ENCODE measurements at regions not wholly inside any gene's neighbourhood (a gene's known extent, or its start where the extent isn't known, plus 50 kb on each side); places are given as distances from the start of the nearest gene placed in this dataset.

DNA sequence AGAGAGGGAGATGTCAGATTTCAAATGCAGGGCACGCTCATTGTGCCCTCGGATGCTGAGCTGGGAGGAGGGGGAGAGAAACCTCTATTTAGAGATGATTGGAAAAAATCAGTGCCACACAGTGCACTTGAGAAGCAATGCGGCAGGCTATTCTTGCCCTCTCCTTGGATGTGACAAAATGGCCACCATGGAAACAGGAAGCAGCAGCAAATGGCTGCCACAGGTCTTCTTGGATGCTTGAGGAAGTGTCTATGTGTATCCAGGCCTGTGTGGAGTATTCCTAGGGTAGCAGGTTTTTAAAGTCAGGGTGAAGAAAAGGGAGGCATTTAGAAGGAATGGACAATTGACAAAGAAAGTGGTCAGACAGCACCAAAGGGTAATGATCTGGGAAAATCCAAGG lies 340.1 kb upstream of the ZFHX3 start:
- DNase-seq, result no peak

DNA sequence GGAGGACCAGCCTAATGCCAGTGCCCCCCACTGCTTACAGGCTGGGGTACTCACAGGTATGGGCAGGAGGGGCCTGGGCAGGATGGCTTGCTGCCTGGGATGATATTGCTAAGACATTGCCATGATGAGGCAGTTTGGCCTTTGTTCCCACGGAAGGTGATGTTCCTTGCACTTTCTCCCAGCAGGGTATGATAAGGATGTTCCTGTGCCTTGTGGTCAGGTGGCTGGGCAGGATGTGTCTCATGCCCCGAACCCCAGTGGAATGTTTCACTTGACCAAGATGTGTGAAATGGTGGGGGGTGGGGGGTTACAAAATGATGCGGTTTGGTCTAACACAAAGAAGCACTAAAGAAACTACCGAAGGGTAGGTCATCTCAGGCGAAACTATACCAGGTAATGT lies 337.8 kb upstream of the ZFHX3 start:
- DNase-seq, result no peak

DNA sequence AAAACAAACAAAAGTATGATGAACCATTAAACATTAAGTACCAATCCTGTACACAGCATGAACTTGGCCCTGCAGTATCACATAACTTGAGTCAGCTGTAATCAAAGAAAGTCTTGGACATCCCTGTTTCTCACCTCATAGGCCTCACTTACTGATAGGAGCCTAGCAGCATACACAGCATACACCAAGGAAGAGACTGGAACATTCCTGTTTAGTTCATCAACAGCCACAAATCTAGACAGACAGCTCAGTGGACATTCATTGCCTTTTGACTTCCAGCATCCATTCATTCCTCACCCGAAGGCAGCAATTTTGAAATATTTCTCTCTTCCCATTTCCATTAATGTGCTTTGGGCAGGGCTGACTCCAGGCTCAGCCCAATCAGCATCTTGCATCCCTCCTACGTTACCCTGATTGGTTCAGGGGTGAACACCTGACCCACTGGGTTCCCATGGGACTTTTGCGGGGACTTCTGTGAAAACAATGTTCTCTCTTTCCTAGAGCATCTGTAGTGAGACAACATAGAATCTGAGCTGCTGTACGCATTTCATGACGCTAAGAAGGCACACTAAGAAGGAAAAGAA lies 336.7 kb upstream of the ZFHX3 start:
- no peak for DNase-seq

DNA sequence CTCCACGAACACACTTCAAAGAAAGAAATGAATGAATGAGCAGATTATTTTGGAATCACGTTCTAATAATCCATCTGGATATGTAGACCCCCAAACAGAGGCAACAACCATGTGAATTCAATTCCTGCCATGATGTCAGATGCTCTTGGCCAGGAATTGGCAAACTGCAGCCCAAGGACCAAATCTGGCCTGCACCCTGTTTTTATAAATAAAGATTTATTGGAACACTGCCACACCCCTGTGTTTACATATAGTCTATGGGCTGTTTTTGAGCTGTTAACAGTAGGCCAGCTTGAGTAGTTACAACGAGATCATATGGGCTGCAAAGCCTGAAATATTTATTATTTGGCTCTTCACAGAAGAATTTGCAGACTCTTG lies 336.0 kb upstream of the ZFHX3 start:
- no peak for DNase-seq

DNA sequence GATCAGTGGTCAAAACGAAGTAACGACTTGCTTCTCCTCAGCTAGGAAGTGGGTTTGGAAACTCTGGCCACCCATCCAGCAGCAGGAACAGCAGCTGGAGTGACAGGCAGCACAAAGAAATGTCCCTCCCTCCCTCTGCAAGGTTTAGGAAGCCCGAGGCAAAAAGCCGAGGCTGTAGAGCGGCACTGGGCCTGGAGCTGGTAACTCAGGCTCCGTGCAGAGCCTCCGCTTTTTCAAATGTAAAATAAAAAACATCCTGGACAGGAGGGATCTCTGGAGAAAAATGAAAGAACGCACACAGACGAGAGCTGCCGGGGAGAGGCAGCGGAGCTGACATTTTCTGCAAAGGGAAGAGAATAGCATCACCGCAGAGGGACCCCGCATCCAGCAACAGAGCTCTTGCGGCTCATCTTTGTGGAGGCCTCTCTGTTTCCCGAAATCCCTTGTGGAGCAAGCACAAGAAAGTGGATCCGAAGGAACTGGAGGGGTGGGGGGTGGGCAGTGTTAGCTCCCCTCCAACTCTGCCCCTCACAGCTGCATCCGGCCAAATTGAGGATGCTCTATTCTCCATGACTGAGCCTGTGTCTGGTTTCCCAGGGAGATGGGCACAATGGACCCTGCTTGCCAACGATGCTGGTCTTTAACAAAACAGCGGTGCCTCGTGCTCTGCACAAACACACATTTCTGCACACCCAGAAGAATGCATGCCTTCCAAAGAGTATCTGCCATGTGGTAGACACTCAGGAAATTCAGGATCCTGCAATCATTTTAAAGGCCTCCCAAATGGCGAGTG lies 335.5 kb upstream of the ZFHX3 start:
- no peak for DNase-seq

DNA sequence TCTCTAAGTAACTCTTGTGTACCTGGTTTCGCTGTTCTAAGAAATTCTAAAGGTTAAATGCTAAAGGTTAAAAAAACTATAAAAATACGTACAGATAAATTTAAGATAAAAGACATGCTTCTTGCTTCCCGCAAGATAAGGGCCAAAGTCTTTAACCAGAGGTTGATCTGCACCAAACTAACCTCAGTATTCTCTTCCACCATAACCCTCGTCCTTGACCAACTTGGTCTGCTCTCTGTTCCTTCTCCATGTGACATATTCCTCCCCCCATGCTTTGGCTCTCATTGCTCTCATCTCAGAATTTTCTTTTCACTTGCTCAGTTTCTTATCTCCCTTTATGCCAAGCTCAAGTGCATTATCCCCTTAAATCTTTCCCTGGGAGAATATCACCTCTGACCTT lies 330.5 kb upstream of the ZFHX3 start:
- no peak for DNase-seq

DNA sequence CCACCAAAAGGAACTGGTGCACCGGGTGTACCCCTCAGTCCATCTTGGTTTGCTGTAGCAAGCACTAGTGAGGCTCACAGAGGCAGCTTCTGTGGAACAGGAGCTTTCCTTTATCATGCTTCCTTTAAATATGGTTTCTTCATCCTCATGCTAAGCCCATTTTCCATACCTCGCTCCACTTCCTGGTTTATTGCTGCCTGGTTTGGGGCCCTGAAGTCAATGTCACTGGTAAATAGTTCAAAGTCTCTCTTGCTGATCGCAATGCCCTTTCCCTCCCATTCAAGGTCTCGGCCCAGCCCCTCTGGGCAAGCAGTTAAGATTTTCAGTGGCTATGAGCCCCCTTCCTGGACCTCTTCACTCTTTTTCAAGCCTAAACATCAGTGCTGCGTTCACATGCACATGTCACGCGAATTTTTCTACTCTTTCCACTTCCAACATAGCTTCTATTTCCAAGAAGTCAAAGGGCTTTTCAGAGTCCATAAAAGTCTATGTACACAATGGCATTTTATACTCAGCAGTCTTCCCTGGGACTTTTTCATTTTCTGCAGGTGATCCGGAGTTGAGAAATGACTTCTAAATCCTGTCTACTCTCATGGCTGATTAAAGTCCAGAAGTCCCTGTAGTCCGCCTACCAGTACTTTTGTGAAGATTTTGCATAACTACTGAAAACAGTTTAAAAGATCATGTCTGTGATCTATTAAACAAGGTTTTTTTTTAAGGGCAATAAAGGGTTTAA lies 323.8 kb upstream of the ZFHX3 start:
- DNase-seq, result no peak

DNA sequence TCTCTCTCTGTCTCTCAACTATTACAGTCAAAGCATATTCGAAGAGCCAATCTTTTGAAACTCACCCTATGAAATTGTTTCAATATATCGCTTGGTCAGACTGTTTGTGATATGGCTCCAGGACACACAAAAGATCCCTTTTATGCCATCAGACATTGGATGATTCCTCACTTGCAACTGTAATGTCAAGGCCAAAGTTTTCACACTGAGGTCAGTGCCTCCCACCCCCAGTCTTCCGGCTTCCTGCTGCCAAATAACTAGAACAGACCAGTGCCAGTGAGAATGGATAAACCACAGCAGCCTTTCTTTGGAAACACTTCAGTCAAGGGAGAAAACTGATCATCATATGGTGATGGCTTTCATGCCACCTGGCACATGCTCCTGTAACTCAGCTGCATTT lies 321.9 kb upstream of the ZFHX3 start:
- no peak for DNase-seq

DNA sequence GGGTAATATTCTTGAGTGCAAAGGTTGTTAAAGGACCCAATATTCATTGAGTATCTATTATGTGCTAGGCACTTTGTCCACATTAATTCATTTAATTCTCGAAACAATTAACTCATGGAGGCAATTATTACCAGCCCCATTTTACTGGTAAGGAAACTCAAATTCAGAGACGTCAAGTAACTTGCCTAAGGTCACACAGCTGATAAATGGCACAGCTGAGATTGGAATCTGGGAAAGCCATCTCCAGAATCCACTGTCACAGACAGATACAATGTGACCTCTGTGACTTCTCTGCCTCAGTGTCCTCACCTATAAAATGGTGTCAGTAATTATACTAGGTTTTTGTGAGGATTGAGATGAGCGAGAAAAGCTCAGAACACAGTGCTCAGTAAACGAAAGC lies 320.8 kb upstream of the ZFHX3 start:
- DNase-seq, result no peak

DNA sequence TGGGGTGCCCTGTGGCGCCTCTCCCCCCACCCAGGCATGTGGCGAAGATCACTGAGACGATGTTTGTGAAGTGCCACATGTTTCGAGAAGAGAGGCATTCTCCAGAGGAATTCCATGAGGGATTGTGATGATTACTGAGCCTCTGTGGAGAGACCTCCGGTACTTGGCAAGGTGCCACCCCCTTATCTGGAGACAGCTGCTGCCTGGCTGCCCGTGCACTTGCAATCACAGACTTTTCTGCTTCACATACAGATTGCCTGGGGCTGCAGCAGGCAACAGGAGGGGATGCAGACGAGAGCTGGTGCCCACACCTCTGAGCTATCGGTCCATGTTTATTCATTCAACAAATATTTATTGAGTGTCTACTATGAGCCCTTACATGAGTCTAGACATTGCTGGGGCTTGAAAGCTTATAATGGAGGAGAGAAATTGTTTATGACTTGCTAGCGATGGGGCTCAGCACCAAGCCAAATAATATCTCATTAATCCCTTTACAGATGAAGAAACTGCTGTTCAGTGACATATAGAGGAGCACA lies 317.2 kb upstream of the ZFHX3 start:
- no peak for DNase-seq

DNA sequence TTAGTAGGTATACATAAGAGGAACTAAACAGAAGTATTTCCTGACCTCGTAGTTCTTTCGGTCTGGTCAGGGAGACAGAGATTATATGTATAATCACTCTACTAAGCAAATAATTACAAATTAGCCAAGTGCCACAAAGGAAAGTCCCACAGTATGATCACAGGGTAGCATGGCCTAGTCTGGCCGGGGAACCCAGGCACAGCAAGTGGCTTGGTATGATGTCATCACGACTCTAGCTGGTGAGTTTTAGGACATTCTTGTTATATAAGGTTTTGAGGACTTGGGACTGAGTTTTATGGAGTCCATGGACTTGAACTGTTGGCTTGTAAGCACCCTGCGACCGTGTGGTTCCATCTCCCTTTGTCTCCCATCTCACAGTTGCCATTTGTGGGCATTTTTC lies 316.5 kb upstream of the ZFHX3 start:
- DNase-seq, result no peak

DNA sequence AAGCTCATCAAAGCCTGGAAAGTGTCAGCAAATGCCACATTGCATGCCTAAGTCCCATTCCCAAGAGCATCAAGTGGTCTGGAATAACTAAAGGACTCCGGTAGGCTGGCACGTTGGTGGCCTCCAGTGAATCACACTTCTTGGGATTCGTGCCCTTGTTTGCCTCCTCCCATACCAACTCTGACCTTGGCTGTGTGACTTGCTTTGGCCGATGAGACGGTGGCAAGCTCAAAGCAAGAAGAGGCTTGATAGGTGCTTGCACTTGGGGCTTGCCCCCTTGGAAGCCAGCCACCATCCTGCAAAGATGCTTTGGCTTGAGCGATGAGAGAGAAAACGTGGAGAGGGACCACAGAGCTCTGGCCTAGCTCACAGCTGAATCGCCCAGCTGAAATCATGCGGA lies 313.1 kb upstream of the ZFHX3 start:
- DNase-seq, result no peak

DNA sequence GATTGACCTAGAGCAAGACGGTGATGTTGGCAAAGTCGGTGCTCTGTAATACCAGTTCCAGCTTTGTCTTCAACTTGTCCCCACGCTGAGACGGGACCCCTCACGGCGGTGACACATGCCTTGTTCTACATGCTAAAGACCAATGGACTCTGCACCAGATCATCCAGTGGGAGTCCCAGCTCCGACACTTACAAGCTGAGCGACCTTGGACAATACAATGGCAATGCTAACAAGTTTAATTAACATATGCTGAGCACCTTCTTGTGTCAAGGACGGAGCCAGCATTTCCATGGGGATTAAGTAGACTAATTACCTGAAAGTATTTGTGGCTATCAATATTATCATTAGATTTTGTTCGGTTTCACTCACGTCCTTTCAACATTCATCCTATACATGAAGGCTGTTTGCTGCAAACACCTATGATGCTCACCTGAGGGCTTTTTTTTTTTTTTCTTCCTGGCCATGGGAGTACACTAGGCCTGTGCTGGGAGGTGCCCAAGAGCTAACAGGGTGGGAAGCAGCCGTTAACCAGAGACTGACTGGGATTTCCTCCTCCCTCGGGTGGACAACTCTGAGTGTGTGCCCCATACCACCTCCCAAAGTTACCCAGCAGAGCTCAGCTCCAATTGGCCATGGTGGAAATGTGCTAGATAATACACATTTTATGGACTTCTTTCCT lies 308.6 kb upstream of the ZFHX3 start:
- no peak for DNase-seq

DNA sequence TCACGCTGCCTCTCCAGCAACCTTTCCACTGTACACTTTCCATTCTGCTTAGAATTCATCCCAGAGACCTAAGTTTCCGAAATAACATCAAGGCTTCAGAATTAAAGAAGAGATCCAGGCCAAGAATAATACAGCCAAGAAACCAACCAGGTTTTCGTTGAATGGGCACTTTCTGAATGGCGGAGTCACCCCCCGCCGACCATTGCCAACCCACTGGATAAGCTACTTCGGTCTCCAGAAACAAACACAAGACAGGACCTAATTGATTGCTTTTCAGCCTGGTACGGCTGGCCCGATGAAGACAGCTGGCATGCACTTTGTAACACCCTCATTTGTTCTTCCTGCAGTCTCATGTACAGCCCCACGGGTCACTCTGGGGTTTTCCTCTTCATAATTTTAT lies 308.1 kb upstream of the ZFHX3 start:
- no peak for DNase-seq

DNA sequence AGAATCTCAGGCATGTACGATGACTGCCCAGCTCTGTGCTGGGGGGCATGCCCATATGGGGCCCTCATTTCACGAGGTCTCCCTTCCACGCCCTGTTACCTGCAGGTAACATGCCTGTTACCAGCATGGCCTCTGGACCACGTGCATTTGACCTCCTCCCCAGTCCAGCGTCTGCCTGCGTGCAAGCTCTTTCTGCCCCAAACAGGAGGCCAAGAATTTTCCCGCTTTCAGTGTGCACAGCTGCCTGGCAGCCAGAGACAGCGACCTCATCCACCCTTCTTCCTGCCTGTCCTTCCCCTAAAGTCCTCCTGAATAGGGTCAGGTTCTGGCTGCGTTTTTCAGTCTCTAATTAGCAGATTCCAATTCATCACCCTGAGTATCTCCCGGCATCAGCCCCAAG lies 306.5 kb upstream of the ZFHX3 start:
- DNase-seq, result no peak

DNA sequence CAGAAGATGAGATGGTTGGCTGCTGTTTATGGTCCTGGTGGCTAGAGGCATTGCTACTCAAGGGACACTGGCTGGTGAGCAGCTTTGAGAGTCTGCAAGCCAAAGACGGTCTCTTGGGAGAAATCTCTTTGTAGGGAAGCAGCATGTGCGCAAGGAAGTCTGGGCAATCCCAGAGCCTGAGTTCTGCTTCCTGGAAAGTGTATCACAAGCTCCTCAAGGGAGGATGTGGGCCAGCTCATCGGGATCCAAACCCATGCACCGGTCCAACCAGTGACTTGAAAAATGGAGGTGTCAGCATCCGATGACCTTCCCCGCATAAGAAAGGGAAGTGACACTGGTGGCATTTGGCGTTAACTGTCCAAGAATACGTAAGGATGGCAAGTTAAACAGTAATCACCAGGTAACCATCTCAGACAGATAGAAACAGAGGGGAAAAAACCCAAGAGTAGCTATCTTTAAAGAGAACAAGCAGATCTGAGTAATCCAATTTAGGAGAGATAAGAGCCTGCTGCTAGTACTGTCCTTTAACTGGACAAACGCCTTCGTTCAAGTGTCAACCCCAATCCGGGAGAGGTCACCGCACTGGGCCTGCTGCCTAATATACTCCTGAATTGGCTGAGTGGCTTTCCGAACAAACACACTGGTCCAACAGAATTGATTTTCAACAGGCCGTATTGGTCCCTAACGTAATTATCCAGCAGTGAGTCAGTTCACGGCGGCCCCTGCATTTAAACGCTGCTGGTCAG lies 303.0 kb upstream of the ZFHX3 start:
- DNase-seq, result no peak

DNA sequence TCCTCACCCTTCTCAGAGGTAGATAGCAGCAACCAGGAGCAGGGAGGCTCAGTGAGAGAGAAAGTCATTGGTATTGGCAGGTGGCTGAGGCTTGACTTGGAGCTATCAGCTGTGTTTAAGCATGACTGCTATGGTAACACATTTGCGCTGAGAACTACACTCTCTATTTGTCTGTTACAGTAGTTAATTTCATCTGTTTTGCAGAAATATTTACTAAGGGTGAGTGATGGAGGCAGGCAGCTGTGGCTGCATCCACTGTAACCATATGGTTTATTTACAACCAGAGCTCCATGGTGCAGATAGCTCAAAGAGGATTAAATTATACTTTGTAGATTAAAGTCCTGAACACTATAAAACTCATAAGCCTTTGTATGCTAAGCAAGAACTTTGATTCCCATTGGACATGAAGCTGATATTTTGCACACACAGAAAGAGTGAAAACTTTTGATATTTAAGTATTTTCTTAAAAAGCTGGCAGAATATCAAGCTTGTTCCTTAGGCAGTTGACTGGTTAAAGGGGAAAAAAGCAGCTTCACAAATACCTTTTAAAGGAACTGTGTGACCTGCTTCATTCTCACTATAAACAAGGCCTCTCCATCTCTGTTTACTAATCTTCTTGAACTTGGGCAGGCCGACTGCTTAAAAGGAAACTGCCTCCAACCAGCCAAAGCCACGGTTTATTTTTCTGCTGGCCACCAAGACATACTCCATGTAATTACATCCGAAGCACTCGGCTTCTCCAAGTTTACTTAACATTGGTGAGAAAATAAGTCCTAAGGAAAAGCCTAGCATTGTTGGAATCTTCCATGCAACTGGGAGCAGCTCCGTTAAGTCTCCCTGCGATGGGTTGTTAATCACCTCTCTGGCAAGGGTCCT lies 299.8 kb upstream of the ZFHX3 start:
- no peak for DNase-seq

DNA sequence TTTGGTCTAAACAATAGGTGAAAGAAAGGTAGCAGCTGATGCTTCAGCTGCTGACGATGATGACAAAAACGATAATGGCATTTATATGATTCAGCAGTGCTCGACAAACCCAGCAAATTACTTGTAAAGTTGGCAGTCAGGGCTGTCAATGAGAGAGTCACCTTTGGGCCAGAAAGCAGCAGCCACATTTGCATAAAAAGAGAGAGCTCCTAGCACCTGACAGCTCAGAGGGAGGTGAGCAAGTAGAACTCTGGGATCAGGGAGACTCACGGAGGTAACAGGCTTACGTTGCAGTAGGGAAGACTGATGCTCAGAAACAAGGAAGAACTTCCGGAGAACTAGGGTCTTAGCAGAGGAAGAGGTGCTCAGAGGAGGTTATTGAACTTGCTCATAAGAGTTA lies 291.9 kb upstream of the ZFHX3 start:
- DNase-seq, result no peak

DNA sequence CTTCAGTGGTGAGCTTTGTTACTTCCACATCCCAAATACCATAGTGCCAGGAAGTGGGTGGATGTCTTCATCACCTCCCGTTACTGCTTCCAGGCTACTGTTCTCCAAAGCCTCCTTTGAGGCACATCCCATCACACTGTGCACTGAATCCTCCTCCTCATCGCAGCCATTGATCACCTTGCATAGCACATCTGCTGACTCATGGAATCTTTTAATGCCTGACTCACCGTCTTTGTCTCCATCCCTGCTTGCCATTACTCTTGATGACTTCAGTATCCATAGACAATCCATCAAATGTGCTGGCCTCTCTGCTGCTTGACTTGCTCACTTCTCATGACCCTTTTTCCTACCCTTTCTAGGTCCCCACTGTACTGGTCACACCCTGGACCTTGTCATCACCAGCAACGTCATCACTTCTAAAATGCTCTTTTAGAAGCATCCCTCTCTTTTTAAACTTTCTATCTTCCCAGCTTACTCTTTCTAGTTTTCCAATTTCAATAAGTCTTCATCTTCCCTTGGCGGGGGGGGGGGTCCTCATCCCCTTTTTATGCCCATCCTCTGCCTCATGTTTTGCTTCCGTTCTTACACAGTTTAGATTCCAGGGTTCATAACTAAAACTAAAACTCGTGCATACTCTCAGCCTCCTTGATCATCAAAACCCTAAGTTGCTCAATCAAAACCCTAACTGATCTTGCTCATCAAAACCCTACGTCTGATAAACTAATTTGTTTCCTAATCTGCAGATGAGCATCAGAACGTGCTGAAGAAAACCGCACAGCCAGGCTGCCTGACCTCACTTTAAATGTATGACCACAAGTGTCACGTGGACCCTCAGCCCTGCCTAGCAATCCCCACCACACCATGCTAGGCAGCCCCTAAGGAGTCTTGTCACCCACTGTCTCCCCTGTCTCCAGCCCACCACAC lies 289.7 kb upstream of the ZFHX3 start:
- no peak for DNase-seq
